CD14-positive monocyte (primary cell): ENCODE measurements at regions not wholly inside any gene's neighbourhood (a gene's known extent, or its start where the extent isn't known, plus 50 kb on each side); places are given as distances from the start of the nearest gene placed in this dataset.

Experiments
- DNase-seq, 3 donors: peaks; one replicate each; pipeline ENCODE4 v3.0.0-alpha.2; 2011 to 2022
- H2AFZ ChIP-seq: 2 replicates; pipeline ENCODE4 v1.6.0; 2012; ENCODE audit warnings: mild to moderate bottlenecking, low read depth, low read length, inconsistent platforms; ENCODE audit not compliant: insufficient read depth, poor library complexity, severe bottlenecking
- H3K27ac ChIP-seq, 2 donors: 1 replicate in 1 of 2; 2 replicates in 1 of 2; pipeline ENCODE4 v1.5.1; 2012 to 2013; ENCODE audit warnings: low read length in 2 of 2, control low read depth in 1 of 2, inconsistent platforms in 1 of 2, low read depth in 1 of 2, mild to moderate bottlenecking in 1 of 2
- H3K27me3 ChIP-seq, 2 donors: one replicate each; pipeline versions ENCODE4 v1.6.0 to v1.6.1; 2011 to 2013; ENCODE audit warnings: low read length in 2 of 2; ENCODE audit not compliant: control insufficient read depth in 2 of 2, insufficient read depth in 2 of 2
- H3K36me3 ChIP-seq, 2 donors: replicated peaks in 1 of 2; 1 replicate in 1 of 2; 2 replicates in 1 of 2; pipeline versions ENCODE4 v1.5.1 to v1.6.1; 2012 to 2013; ENCODE audit warnings: low read length in 2 of 2, control low read depth in 1 of 2, inconsistent platforms in 1 of 2, mild to moderate bottlenecking in 1 of 2; ENCODE audit not compliant: insufficient read depth in 2 of 2, control insufficient read depth in 1 of 2
- H3K4me1 ChIP-seq, 2 donors: 1 replicate in 1 of 2; 2 replicates in 1 of 2; pipeline versions ENCODE4 v1.5.1 to v1.6.1; 2012 to 2013; ENCODE audit warnings: low read length in 2 of 2, control low read depth in 1 of 2, inconsistent platforms in 1 of 2, mild to moderate bottlenecking in 1 of 2, moderate library complexity in 1 of 2; ENCODE audit not compliant: insufficient read depth in 2 of 2, control insufficient read depth in 1 of 2
- H3K4me2 ChIP-seq: replicated peaks from 2 replicates; pipeline ENCODE3; 2012; ENCODE audit warnings: low read length, moderate library complexity, mild to moderate bottlenecking; ENCODE audit not compliant: poor library complexity, severe bottlenecking; ENCODE audit errors: extremely low read depth
- H3K4me3 ChIP-seq, 3 experiments: fragments of 200-600 bp in 1 of 3; sonication (generic) in 1 of 3; replicated peaks in 1 of 3; 1 replicate in 2 of 3; 2 replicates in 1 of 3; pipeline ENCODE4 v1.5.1; 2011 to 2013; ENCODE audit warnings: low read length in 3 of 3, mild to moderate bottlenecking in 3 of 3, control low read depth in 2 of 3, low read depth in 2 of 3, inconsistent platforms in 1 of 3, moderate library complexity in 1 of 3
- H3K79me2 ChIP-seq: 2 replicates; pipeline ENCODE4 v1.6.0; 2012; ENCODE audit warnings: mild to moderate bottlenecking, control low read depth, inconsistent platforms, low read length, moderate library complexity; ENCODE audit not compliant: insufficient read depth
- H3K9ac ChIP-seq: 2 replicates; pipeline ENCODE4 v1.6.0; 2017; ENCODE audit warnings: low read length, mild to moderate bottlenecking; ENCODE audit not compliant: insufficient read depth, poor library complexity, severe bottlenecking
- H3K9me3 ChIP-seq, 2 donors: replicated peaks in 1 of 2; 1 replicate in 1 of 2; 2 replicates in 1 of 2; pipeline versions ENCODE4 v1.5.1 to v1.6.1; 2012 to 2013; ENCODE audit warnings: low read length in 2 of 2, control low read depth in 1 of 2; ENCODE audit not compliant: control insufficient read depth in 1 of 2, insufficient read depth in 1 of 2
- H4K20me1 ChIP-seq: 2 replicates; pipeline ENCODE4 v1.6.0; 2012; ENCODE audit warnings: mild to moderate bottlenecking, low read length, control low read depth, moderate library complexity; ENCODE audit not compliant: insufficient read depth
- H3K27ac Mint-ChIP-seq, 7 donors: one replicate each; pipeline ENCODE4 v1.8.0; 2020; ENCODE audit warnings: mild to moderate bottlenecking in 7 of 7, mixed read lengths in 7 of 7, moderate library complexity in 6 of 7, inconsistent platforms in 2 of 7
- H3K27me3 Mint-ChIP-seq, 3 donors: one replicate each; pipeline ENCODE4 v1.8.0; 2021 to 2022; ENCODE audit warnings: low read depth in 3 of 3, mild to moderate bottlenecking in 3 of 3, mixed read lengths in 3 of 3, moderate library complexity in 3 of 3, inconsistent platforms in 1 of 3
- H3K36me3 Mint-ChIP-seq, 2 donors: one replicate each; pipeline ENCODE4 v1.8.0; 2020; ENCODE audit warnings: mixed read lengths in 2 of 2, inconsistent platforms in 1 of 2, mild to moderate bottlenecking in 1 of 2
- H3K4me1 Mint-ChIP-seq: one replicate; pipeline ENCODE4 v1.8.0; 2020; ENCODE audit warnings: mild to moderate bottlenecking, mixed read lengths
- H3K4me3 Mint-ChIP-seq, 2 donors: one replicate each; pipeline ENCODE4 v1.8.0; 2020; ENCODE audit warnings: mild to moderate bottlenecking in 2 of 2, mixed read lengths in 2 of 2, moderate library complexity in 1 of 2
- H3K9me3 Mint-ChIP-seq, 7 donors: one replicate each; pipeline ENCODE4 v1.8.0; 2020 to 2022; ENCODE audit warnings: mixed read lengths in 7 of 7, mild to moderate bottlenecking in 6 of 7, moderate library complexity in 6 of 7, inconsistent platforms in 2 of 7
- WGBS: methylation state at CpG from one replicate; pipeline ENCODE4 v1.1.5; 2013; ENCODE audit warnings: missing lambda C conversion rate; ENCODE audit not compliant: insufficient coverage; 5-methylcytosine and 5-hydroxymethylcytosine counted together
- intact Hi-C, 2 donors: fragments of 100-400 bp; cut with micrococcal nuclease; formaldehyde crosslinking; loops; one replicate each; pipeline versions ENCODE4 v1.15.0 to v1.15.1; 2023
- TF ChIP-seq, protein P1 (sequence below): fragments of 200-600 bp; IDR thresholded peaks from one replicate; pipeline ENCODE4 v1.8.0; 2022; ENCODE audit warnings: antibody characterized with exemption, mild to moderate bottlenecking

DNA sequence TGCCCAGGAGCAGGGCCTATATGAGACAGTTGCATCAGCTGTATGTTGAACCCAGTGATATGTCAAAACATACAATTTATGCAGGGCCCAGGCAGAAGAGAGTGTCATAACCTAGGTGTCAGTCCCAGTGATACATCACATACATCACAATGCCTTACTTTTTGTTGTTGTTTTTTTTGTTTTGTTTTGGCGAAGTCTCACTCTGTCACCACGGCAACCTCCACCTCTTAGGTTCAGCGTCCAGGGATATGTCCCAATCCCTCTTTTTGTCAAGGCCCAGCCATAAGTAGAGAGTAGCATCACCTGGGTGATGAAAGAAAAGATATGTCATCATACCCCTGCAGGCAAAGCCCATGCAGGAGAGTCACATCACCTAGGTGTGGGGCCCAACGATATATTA is 56.8 kb upstream of the ZNF730 start:
- no CpG with 5 or more reads among the region's 4 CpGs for WGBS
- no peak overlapping the region for H2AFZ ChIP-seq
- no peaks in the 10 kb centered on the region for H3K36me3 Mint-ChIP-seq

DNA sequence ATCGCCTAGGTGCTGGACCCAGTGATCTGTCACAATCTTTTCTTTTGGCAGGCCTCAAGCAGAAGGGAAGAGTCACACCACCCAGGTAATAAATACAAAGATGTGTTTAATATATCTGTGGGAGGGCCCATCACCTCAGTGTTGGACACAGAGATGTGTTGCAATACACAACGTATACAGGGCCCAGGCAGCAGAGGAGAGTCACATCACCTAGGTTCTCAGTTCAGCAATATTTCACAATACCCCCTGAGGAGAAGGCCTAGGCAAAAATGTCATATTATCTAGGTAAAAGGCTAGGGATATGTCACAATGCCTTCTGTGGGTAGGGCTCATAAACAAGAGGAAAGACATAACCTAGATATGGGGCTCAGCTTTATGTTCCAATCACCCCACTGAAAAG is 53.5 kb upstream of the ZNF728 start:
- DNase-seq = no peak
- Histone ChIP-seq H3K79me2 (no peaks in the 10 kb centered on the region), H3K27me3 (no peaks in the 10 kb centered on the region), H3K27ac (no peak overlapping the region), H3K4me2 (no peak overlapping the region), H3K4me3 (no peak overlapping the region), H3K9me3 (peaks cover 69 to 94% of the 10 kb centered on the region in 2 donors), H3K4me1 (no peaks in the 10 kb centered on the region), H2AFZ (no peak overlapping the region), H3K9ac (no peak overlapping the region), H4K20me1 (no peaks in the 10 kb centered on the region), H3K36me3 (no peaks in the 10 kb centered on the region)
- Mint-ChIP-seq H3K36me3 (no peaks in the 10 kb centered on the region), H3K4me1 (no peaks in the 10 kb centered on the region), H3K27ac (no peak overlapping the region), H3K4me3 (no peak overlapping the region), H3K9me3 (peaks cover 18 to 66% (median 49%) of the 10 kb centered on the region in 7 donors), H3K27me3 (no peaks in the 10 kb centered on the region)
- WGBS = no CpG with 5 or more reads among the region's 2 CpGs
- TF ChIP-seq, protein P1, sequence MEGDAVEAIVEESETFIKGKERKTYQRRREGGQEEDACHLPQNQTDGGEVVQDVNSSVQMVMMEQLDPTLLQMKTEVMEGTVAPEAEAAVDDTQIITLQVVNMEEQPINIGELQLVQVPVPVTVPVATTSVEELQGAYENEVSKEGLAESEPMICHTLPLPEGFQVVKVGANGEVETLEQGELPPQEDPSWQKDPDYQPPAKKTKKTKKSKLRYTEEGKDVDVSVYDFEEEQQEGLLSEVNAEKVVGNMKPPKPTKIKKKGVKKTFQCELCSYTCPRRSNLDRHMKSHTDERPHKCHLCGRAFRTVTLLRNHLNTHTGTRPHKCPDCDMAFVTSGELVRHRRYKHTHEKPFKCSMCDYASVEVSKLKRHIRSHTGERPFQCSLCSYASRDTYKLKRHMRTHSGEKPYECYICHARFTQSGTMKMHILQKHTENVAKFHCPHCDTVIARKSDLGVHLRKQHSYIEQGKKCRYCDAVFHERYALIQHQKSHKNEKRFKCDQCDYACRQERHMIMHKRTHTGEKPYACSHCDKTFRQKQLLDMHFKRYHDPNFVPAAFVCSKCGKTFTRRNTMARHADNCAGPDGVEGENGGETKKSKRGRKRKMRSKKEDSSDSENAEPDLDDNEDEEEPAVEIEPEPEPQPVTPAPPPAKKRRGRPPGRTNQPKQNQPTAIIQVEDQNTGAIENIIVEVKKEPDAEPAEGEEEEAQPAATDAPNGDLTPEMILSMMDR = no peak
- intact Hi-C loops = no loop called here

More for the DNA sequence above, 56.8 kb upstream of the ZNF730 start:
- DNase-seq = no peak
- H3K9me3 Mint-ChIP-seq = peaks cover 15 to 70% (median 51%) of the 10 kb centered on the region in 7 donors
- no peaks in the 10 kb centered on the region for H3K27me3 Mint-ChIP-seq
- H3K4me3 Mint-ChIP-seq = no peak overlapping the region
- Histone ChIP-seq H3K79me2 (no peaks in the 10 kb centered on the region), H4K20me1 (no peaks in the 10 kb centered on the region), H3K27me3 (no peaks in the 10 kb centered on the region), H3K27ac (no peak overlapping the region), H3K4me2 (no peak overlapping the region), H3K9ac (no peak overlapping the region), H3K4me3 (no peak overlapping the region), H3K36me3 (no peaks in the 10 kb centered on the region), H3K4me1 (no peaks in the 10 kb centered on the region), H3K9me3 (peaks cover 61 to 87% of the 10 kb centered on the region in 2 donors)
- intact Hi-C loops = no loop called here
- no peak overlapping the region for H3K27ac Mint-ChIP-seq
- TF ChIP-seq, protein P1 = no peak
- no peaks in the 10 kb centered on the region for H3K4me1 Mint-ChIP-seq
